Hepatocyte (in vitro differentiated cells): ENCODE measurements at regions not wholly inside any gene's neighbourhood (a gene's known extent, or its start where the extent isn't known, plus 50 kb on each side); places are given as distances from the start of the nearest gene placed in this dataset.

ENCODE experiments used
- EZH2 ChIP-seq: fragments of 200-600 bp; sonication (generic); IDR thresholded peaks from 2 replicates; pipeline ENCODE4 v1.6.1; 2016; ENCODE audit warnings: antibody characterized with exemption, mild to moderate bottlenecking, borderline replicate concordance
- TF ChIP-seq, protein P1 (sequence below): fragments of 200-600 bp; sonication (generic); IDR thresholded peaks from 2 replicates; pipeline ENCODE4 v1.5.1; 2016; ENCODE audit warnings: antibody characterized with exemption, mild to moderate bottlenecking; ENCODE audit not compliant: poor library complexity

DNA sequence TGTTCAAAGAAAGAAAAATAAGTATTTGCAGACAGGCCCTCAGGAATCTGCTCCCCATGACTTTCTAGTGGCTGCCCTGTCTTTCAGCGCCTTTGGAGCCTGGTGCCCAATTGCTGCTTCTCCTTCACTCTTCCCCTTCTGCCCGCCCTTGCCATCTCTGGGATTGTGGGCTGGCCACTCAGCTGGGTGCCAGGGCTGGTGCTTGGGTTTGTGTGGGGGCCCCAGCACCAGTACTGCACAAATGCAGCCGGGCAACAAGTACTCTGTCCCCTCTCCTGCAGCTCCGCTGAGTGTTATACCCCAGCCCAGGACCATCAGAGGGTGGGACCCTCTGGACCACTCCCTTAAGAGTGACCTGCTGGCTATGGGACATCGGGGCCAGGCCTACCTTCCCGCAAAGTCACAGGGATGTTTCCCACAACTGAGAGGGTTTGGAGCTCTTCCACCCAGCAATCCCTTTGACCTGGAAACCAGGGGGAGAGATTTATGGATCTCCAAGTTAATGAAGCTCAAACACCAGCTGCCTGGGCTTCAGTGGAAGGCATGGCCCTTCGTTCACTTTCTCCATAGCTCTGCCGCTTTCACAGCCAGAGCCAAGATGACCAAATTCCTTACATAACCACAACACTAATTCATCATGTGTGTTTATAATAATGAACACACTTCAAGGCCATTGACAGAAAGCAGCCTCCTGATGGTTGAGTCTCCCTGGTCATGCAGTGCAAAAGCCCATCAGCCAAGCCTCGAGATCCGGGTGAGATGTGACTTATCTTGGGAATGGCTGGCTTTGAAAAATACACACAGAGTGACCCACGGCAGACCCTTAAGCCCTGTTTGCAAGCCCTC is 313.9 kb upstream of the ZNF32 start:
- TF ChIP-seq, protein P1, sequence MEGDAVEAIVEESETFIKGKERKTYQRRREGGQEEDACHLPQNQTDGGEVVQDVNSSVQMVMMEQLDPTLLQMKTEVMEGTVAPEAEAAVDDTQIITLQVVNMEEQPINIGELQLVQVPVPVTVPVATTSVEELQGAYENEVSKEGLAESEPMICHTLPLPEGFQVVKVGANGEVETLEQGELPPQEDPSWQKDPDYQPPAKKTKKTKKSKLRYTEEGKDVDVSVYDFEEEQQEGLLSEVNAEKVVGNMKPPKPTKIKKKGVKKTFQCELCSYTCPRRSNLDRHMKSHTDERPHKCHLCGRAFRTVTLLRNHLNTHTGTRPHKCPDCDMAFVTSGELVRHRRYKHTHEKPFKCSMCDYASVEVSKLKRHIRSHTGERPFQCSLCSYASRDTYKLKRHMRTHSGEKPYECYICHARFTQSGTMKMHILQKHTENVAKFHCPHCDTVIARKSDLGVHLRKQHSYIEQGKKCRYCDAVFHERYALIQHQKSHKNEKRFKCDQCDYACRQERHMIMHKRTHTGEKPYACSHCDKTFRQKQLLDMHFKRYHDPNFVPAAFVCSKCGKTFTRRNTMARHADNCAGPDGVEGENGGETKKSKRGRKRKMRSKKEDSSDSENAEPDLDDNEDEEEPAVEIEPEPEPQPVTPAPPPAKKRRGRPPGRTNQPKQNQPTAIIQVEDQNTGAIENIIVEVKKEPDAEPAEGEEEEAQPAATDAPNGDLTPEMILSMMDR, result no peak
- TF ChIP-seq EZH2, result no peak
